Spleen (tissue), 11 donors: ENCODE measurements at regions not wholly inside any gene's neighbourhood (a gene's known extent, or its start where the extent isn't known, plus 50 kb on each side); places are given as distances from the start of the nearest gene placed in this dataset.

Experiments used
- DNase-seq: peaks from one replicate; pipeline ENCODE4 v3.0.0-alpha.2; 2020
- H3K27ac ChIP-seq, 8 donors: fragments of 200-600 bp; sonication (generic) in 7 of 8; 1 replicate in 4 of 8; 2 replicates in 4 of 8; pipeline versions ENCODE4 v1.5.0 to v1.8.0; 2016 to 2021; ENCODE audit warnings: inconsistent platforms in 4 of 8, mild to moderate bottlenecking in 4 of 8, moderate library complexity in 1 of 8
- H3K27me3 ChIP-seq, 7 donors: fragments of 200-600 bp; sonication (generic) in 6 of 7; replicated peaks in 1 of 7; 1 replicate in 4 of 7; 2 replicates in 3 of 7; pipeline versions ENCODE4 v1.5.0 to v1.8.0; 2016 to 2021; ENCODE audit warnings: inconsistent platforms in 3 of 7, mild to moderate bottlenecking in 1 of 7
- H3K36me3 ChIP-seq, 6 donors: fragments of 200-600 bp; sonication (generic) in 5 of 6; 1 replicate in 4 of 6; 2 replicates in 2 of 6; pipeline versions ENCODE4 v1.5.0 to v1.8.0; 2016 to 2021; ENCODE audit warnings: inconsistent platforms in 2 of 6
- H3K4me1 ChIP-seq, 6 donors: fragments of 200-600 bp; sonication (generic) in 5 of 6; 1 replicate in 3 of 6; 2 replicates in 3 of 6; pipeline versions ENCODE4 v1.5.0 to v1.8.0; 2016 to 2021; ENCODE audit warnings: inconsistent platforms in 3 of 6
- H3K4me3 ChIP-seq, 8 donors: fragments of 200-600 bp; sonication (generic) in 7 of 8; 1 replicate in 4 of 8; 2 replicates in 4 of 8; pipeline versions ENCODE4 v1.5.0 to v1.8.0; 2016 to 2021; ENCODE audit warnings: inconsistent platforms in 4 of 8, mild to moderate bottlenecking in 4 of 8, moderate library complexity in 2 of 8
- H3K9me3 ChIP-seq, 8 donors: fragments of 200-600 bp; sonication (generic) in 7 of 8; 1 replicate in 4 of 8; 2 replicates in 4 of 8; pipeline versions ENCODE4 v1.5.0 to v1.8.0; 2016 to 2021; ENCODE audit warnings: inconsistent platforms in 4 of 8
- POLR2A ChIP-seq, 3 donors: fragments of 450-650 bp; IDR thresholded peaks; one replicate each; pipeline ENCODE4 v1.5.1; 2017; ENCODE audit warnings: antibody characterized with exemption in 3 of 3, mild to moderate bottlenecking in 1 of 3
- POLR2AphosphoS5 ChIP-seq, 3 donors: sonication (generic); formaldehyde crosslinking; IDR thresholded peaks; one replicate each; pipeline ENCODE4 v1.5.1; 2017; ENCODE audit warnings: antibody characterized with exemption in 3 of 3
- WGBS, 5 donors: extraction: QIAGEN DNeasy Blood & Tissue Kit in 3 of 5; methylation state at CpG; one replicate each; pipeline versions ENCODE4 v1.1.5 to v1.1.7; 2013 to 2018; 5-methylcytosine and 5-hydroxymethylcytosine counted together
- intact Hi-C: fragments of 100-400 bp; cut with DNase I; formaldehyde crosslinking; loops from one replicate; pipeline ENCODE4 v1.15.0; 2023; ENCODE audit warnings: low total_unique reads
- TF ChIP-seq, protein P1 (sequence below), 11 experiments: fragments of 200-600 bp in 7 of 11; fragments of 450-650 bp in 4 of 11; sonication (generic) in 4 of 11; IDR thresholded peaks in 8 of 11; conservative IDR thresholded peaks in 3 of 11; 1 replicate in 7 of 11; 2 replicates in 4 of 11; pipeline versions ENCODE4 v1.4.0 to v1.8.0; 2016 to 2021; ENCODE audit warnings: antibody characterized with exemption in 11 of 11, inconsistent platforms in 4 of 11, mild to moderate bottlenecking in 1 of 11
- donor health status: healthy with polysubstance abuse.
- donor health status: DM: no; HTN: no; CAD: no; lungs with moderate emphysema.
- donor health status: DM: no; HTN: no; CAD: no.
- donor health status: Bipolar disorder and iron deficiency.
- donor health status: healthy.
- donor health status: DM: no; HTN: no; CAD: no.
- donor health status: DM: yes; HTN: yes; CAD: no.

DNA sequence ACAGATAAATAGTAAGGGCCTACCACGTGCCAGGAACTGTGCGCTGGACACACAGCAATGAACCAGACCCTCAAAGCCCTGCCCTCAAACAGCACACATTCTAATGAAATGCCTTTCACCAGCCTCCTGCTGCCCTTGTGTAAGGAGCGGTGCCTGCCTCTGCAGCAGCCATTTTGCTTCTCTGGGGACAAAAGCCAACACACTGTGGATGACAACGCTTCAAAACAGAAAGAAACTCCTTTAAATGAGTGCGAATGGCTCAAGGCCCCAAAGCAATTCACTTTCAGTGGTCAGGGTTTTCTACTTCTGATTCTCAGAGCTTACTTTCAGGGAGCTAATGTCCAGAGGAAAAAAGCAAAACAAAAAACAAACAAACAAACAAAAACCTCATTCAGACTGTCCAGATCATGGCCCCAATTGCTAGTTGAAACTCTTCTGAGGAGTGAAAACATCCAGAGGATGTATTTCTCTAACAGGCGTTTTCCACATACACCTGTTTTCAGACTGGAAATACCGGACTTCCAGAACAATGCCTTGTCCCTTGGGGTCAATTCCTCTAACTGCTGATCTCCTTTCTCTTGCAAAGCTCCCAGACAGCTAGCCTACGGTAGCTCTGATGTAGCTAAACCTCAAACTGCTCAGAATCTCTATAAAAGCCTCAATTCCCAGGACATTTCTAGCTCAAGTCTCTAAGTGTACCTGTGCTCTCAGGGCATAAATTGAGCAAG lies 323.3 kb upstream of the ZNF521 start:
- intact Hi-C loops: no loop called here
- Histone ChIP-seq H3K27me3 (no peaks in the 10 kb centered on the region), H3K4me1 (no peaks in the 10 kb centered on the region), H3K9me3 (peaks cover 0 to 6% (median 0%) of the 10 kb centered on the region in 8 donors), H3K27ac (no peak overlapping the region), H3K4me3 (no peak overlapping the region), H3K36me3 (no peaks in the 10 kb centered on the region)
- DNase-seq: no peak
- TF ChIP-seq, protein P1, sequence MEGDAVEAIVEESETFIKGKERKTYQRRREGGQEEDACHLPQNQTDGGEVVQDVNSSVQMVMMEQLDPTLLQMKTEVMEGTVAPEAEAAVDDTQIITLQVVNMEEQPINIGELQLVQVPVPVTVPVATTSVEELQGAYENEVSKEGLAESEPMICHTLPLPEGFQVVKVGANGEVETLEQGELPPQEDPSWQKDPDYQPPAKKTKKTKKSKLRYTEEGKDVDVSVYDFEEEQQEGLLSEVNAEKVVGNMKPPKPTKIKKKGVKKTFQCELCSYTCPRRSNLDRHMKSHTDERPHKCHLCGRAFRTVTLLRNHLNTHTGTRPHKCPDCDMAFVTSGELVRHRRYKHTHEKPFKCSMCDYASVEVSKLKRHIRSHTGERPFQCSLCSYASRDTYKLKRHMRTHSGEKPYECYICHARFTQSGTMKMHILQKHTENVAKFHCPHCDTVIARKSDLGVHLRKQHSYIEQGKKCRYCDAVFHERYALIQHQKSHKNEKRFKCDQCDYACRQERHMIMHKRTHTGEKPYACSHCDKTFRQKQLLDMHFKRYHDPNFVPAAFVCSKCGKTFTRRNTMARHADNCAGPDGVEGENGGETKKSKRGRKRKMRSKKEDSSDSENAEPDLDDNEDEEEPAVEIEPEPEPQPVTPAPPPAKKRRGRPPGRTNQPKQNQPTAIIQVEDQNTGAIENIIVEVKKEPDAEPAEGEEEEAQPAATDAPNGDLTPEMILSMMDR (IDR thresholded peaks at IDR 0.05 in 8 of 11, conservative IDR thresholded peaks at IDR 0.05 in 3 of 11): no peak
- TF ChIP-seq POLR2AphosphoS5 (IDR thresholded peaks at IDR 0.05) (no peak), POLR2A (IDR thresholded peaks at IDR 0.05) (no peak)
- 80 to 90% (median 86%) methylated on average over 8 of the region's 8 CpGs for WGBS, 5 donors

DNA sequence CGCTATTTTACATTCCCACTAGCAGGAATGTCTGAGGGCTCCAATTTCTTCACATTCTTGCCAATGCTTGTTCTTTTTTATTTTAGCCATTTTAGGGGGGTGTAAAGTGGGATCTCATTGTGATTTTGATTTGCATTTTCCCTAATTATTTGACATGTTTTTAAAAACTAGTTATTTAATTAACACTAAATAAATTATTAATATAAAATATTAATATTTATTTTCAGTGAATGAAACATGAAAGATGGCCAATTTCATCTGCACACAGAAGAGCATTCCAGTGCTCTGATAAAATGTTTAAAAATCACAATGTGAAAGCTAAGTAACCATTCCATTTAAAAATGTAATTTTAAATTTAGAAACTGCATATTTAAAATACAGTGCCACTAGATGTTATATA lies 322.2 kb upstream of the ZNF521 start:
- no peaks in the 10 kb centered on the region for H3K36me3 ChIP-seq
- H3K4me1 ChIP-seq: no peaks in the 10 kb centered on the region
- 95 to 100% (median 97%) methylated on average over 1 of the region's 1 CpG for WGBS, 5 donors
- H3K4me3 ChIP-seq: no peak overlapping the region
- no peak for TF ChIP-seq POLR2AphosphoS5 (IDR thresholded peaks at IDR 0.05)
- TF ChIP-seq, protein P1 (IDR thresholded peaks at IDR 0.05 in 8 of 11, conservative IDR thresholded peaks at IDR 0.05 in 3 of 11): no peak
- no peak for TF ChIP-seq POLR2A (IDR thresholded peaks at IDR 0.05)
- intact Hi-C loops: no loop called here
- H3K9me3 ChIP-seq: peaks cover 0 to 7% (median 0%) of the 10 kb centered on the region in 8 donors
- DNase-seq: no peak
- no peaks in the 10 kb centered on the region for H3K27me3 ChIP-seq
- H3K27ac ChIP-seq: no peak overlapping the region

DNA sequence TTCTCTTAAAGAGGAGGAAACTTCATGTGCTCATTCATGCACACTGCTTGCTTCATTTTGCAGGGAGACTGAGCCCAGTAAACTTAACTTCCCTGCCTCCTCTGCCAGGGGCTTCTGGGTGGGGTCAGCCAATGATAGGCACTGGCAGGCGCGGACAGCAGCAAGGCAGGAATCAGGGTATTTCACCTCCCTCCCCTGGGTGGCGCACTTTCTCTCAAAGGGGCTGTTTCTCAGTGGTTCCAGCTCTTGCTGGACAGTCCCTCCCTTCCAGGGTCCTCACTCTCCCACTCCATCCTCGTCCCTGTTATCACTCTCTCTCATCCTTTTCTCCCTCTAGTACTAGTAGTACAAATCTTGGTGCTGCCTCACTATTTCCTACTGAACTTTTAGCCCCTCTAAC lies 320.5 kb upstream of the ZNF521 start:
- DNase-seq: no peak
- intact Hi-C loops: no loop called here
- TF ChIP-seq POLR2A (IDR thresholded peaks at IDR 0.05) (no peak), POLR2AphosphoS5 (IDR thresholded peaks at IDR 0.05) (no peak)
- TF ChIP-seq, protein P1 (IDR thresholded peaks at IDR 0.05 in 8 of 11, conservative IDR thresholded peaks at IDR 0.05 in 3 of 11): no peak
- Histone ChIP-seq H3K36me3 (no peaks in the 10 kb centered on the region), H3K4me1 (no peaks in the 10 kb centered on the region), H3K27ac (no peak overlapping the region), H3K27me3 (no peaks in the 10 kb centered on the region), H3K4me3 (no peak overlapping the region), H3K9me3 (peaks cover 0 to 7% (median 0%) of the 10 kb centered on the region in 8 donors)
- 72 to 87% (median 80%) methylated on average over 4 of the region's 4 CpGs for WGBS, 5 donors

DNA sequence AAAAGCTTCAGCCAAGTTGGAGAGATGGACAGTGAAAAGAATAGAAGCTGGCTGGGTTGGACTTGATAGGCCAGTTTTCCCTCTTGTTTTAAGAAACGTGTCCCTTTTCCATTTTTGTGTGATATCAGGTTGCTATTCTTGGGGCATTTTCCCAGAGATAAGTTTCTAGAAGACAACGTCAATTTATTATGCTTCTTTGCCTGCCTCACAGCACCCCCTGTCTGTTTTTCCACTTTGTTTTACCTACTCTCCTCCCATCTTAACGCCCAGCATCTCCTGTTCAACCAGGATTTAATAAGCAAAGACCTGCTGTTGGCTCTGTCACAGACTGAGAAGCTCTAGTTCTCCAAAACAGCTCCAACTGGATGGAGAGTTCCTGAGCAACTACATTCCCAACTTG lies 317.8 kb upstream of the ZNF521 start:
- Histone ChIP-seq H3K27ac (no peak overlapping the region), H3K4me1 (no peaks in the 10 kb centered on the region), H3K9me3 (peaks cover 0 to 7% (median 0%) of the 10 kb centered on the region in 8 donors), H3K36me3 (no peaks in the 10 kb centered on the region), H3K27me3 (no peaks in the 10 kb centered on the region), H3K4me3 (no peak overlapping the region)
- intact Hi-C loops: no loop called here
- DNase-seq: no peak
- TF ChIP-seq, protein P1 (IDR thresholded peaks at IDR 0.05 in 8 of 11, conservative IDR thresholded peaks at IDR 0.05 in 3 of 11): peak in 1 of 11 experiments; percentile 21
- no peak for TF ChIP-seq POLR2A (IDR thresholded peaks at IDR 0.05)
- 46 to 61% (median 52%) methylated on average over 3 of the region's 3 CpGs for WGBS, 5 donors
